Upper lobe of right lung (tissue), 1 donor: ENCODE measurements at regions not wholly inside any gene's neighbourhood (a gene's known extent, or its start where the extent isn't known, plus 50 kb on each side); places are given as distances from the start of the nearest gene placed in this dataset.
"Not testable (repeated sequence)": the region's sequence is repeated elsewhere in the genome, so short reads cannot be mapped to it uniquely, and the experiment has no call there.

Experiments
- ATAC-seq: fragments of 200-7000 bp; cut with Tn5 transposase; one replicate; pipeline ENCODE4 v1.9.1; 2020; ENCODE audit warnings: mild to moderate bottlenecking, moderate library complexity
- DNase-seq: peaks from one replicate; pipeline ENCODE4 v3.0.0-alpha.2; 2020
- H3K27ac ChIP-seq: fragments of 200-600 bp; one replicate; pipeline ENCODE4 v1.8.0; 2022
- H3K27me3 ChIP-seq: fragments of 200-600 bp; one replicate; pipeline ENCODE4 v1.8.0; 2022; ENCODE audit warnings: mild to moderate bottlenecking
- H3K36me3 ChIP-seq: fragments of 200-600 bp; one replicate; pipeline ENCODE4 v1.8.0; 2022
- H3K4me1 ChIP-seq: fragments of 200-600 bp; one replicate; pipeline ENCODE4 v1.8.0; 2022
- H3K4me3 ChIP-seq: fragments of 200-600 bp; one replicate; pipeline ENCODE4 v1.8.0; 2022; ENCODE audit warnings: mild to moderate bottlenecking
- H3K9me3 ChIP-seq: fragments of 200-600 bp; one replicate; pipeline ENCODE4 v1.8.0; 2022
- CTCF ChIP-seq: fragments of 200-600 bp; IDR thresholded peaks from one replicate; pipeline ENCODE4 v1.8.0; 2022; ENCODE audit warnings: antibody characterized with exemption
- intact Hi-C: fragments of 100-400 bp; cut with DNase I; formaldehyde crosslinking; loops from one replicate; pipeline ENCODE4 v1.11.0; 2022
- donor health status: DM: no; HTN: yes; CAD: no; lungs with severe emphysema.

- no peak for TF ChIP-seq CTCF
- Histone ChIP-seq H3K27me3 (no peaks in the 10 kb centered on the region), H3K4me3 (no peak overlapping the region), H3K36me3 (no peaks in the 10 kb centered on the region), H3K27ac (no peak overlapping the region), H3K4me1 (no peaks in the 10 kb centered on the region), H3K9me3 (no peaks in the 10 kb centered on the region)
- no peak for DNase-seq
- ATAC-seq, result no peak
- intact Hi-C loops, result no loop called here
These were observed 1827.0 kb upstream of the MIR17HG start for GRCh38 chr13:89520468-89520867.

- H3K4me1 ChIP-seq, H3K27me3 ChIP-seq, ATAC-seq, H3K27ac ChIP-seq, H3K36me3 ChIP-seq, H3K4me3 ChIP-seq, H3K9me3 ChIP-seq, DNase-seq, intact Hi-C loops: not testable (repeated sequence)
These were observed 1825.8 kb upstream of the MIR17HG start for GRCh38 chr13:89521672-89522071.

GRCh38 chr13:89541091-89542030 is 1806.1 kb upstream of the MIR17HG start:
- Histone ChIP-seq H3K4me1 (no peaks in the 10 kb centered on the region), H3K27ac (no peak overlapping the region), H3K36me3 (no peaks in the 10 kb centered on the region), H3K9me3 (no peaks in the 10 kb centered on the region), H3K27me3 (no peaks in the 10 kb centered on the region), H3K4me3 (no peak overlapping the region)
- intact Hi-C loops, result no loop called here
- peak; percentile 21 for ATAC-seq
- peak; percentile 23 for DNase-seq
- TF ChIP-seq CTCF, result no peak

- intact Hi-C loops, result no loop called here
- ATAC-seq (no peak), DNase-seq (no peak)
- no peaks in the 10 kb centered on the region for H3K27me3 ChIP-seq
- no peak for TF ChIP-seq CTCF
- H3K4me1 ChIP-seq, result no peaks in the 10 kb centered on the region
- no peak overlapping the region for H3K27ac ChIP-seq
- H3K4me3 ChIP-seq, result no peak overlapping the region
- H3K36me3 ChIP-seq, result no peaks in the 10 kb centered on the region
- no peaks in the 10 kb centered on the region for H3K9me3 ChIP-seq
These were observed 1796.5 kb upstream of the MIR17HG start for GRCh38 chr13:89550938-89551337.

GRCh38 chr13:89554801-89555200 is 1792.7 kb upstream of the MIR17HG start:
- Histone ChIP-seq H3K4me3 (no peak overlapping the region), H3K27me3 (no peaks in the 10 kb centered on the region), H3K9me3 (no peaks in the 10 kb centered on the region), H3K27ac (no peak overlapping the region), H3K4me1 (no peaks in the 10 kb centered on the region), H3K36me3 (no peaks in the 10 kb centered on the region)
- TF ChIP-seq CTCF, result no peak
- intact Hi-C loops, result no loop called here
- ATAC-seq (no peak), DNase-seq (no peak)

- H3K27me3 ChIP-seq, result no peaks in the 10 kb centered on the region
- no peak overlapping the region for H3K27ac ChIP-seq
- H3K9me3 ChIP-seq, result no peaks in the 10 kb centered on the region
- H3K4me3 ChIP-seq, result no peak overlapping the region
- intact Hi-C loops, result no loop called here
- DNase-seq (no peak), ATAC-seq (no peak)
- no peaks in the 10 kb centered on the region for H3K36me3 ChIP-seq
- no peak for TF ChIP-seq CTCF
- no peaks in the 10 kb centered on the region for H3K4me1 ChIP-seq
These were observed 1781.9 kb upstream of the MIR17HG start for GRCh38 chr13:89565476-89566100.
